Stimulated activated CD4-positive, alpha-beta T cell treated with anti-CD3 and anti-CD28 coated beads, Interleukin-2, amount 100 ng/mL, for 48 hours (primary cell): ENCODE measurements at regions not wholly inside any gene's neighbourhood (a gene's known extent, or its start where the extent isn't known, plus 50 kb on each side); places are given as distances from the start of the nearest gene placed in this dataset.
"Not testable (repeated sequence)": the region's sequence is repeated elsewhere in the genome, so short reads cannot be mapped to it uniquely, and the experiment has no call there.

Experiments used
- DNase-seq, 2 donors: peaks; one replicate each; pipeline ENCODE4 v3.0.0-alpha.2; 2020

GRCh38 chr2:8371653-8372052 lies 310.2 kb upstream of the ID2 start:
- no peak for DNase-seq

- DNase-seq, result no peak
These were observed 307.1 kb upstream of the ID2 start for GRCh38 chr2:8374782-8375181.

- DNase-seq, result no peak
These were observed 305.0 kb upstream of the ID2 start for GRCh38 chr2:8376603-8377410.

GRCh38 chr2:8378016-8378810 lies 303.6 kb upstream of the ID2 start:
- DNase-seq, result no peak

GRCh38 chr2:8379128-8379527 lies 302.7 kb upstream of the ID2 start:
- DNase-seq, result no peak

- DNase-seq, result no peak
These were observed 302.3 kb upstream of the ID2 start for GRCh38 chr2:8379549-8379948.

- no peak for DNase-seq
These were observed 301.8 kb upstream of the ID2 start for GRCh38 chr2:8380026-8380425.

- no peak for DNase-seq
These were observed 301.3 kb upstream of the ID2 start for GRCh38 chr2:8380566-8380965.

- DNase-seq, result no peak
These were observed 299.4 kb upstream of the ID2 start for GRCh38 chr2:8382485-8382884.

GRCh38 chr2:8386748-8387147 lies 295.1 kb upstream of the ID2 start:
- not testable (repeated sequence) for DNase-seq

- DNase-seq, result no peak
These were observed 293.1 kb upstream of the ID2 start for GRCh38 chr2:8388781-8389180.

- DNase-seq, result no peak
These were observed 292.3 kb upstream of the ID2 start for GRCh38 chr2:8389431-8390108.

GRCh38 chr2:8391126-8391525 lies 290.7 kb upstream of the ID2 start:
- DNase-seq, result no peak

- DNase-seq, result no peak
These were observed 290.3 kb upstream of the ID2 start for GRCh38 chr2:8391584-8391983.

- DNase-seq, result no peak
These were observed 289.6 kb upstream of the ID2 start for GRCh38 chr2:8392098-8392866.

GRCh38 chr2:8393506-8393905 lies 288.4 kb upstream of the ID2 start:
- DNase-seq, result no peak

- DNase-seq, result no peak
These were observed 287.7 kb upstream of the ID2 start for GRCh38 chr2:8394131-8394530.

GRCh38 chr2:8394569-8395359 lies 287.1 kb upstream of the ID2 start:
- no peak for DNase-seq

- DNase-seq, result no peak
These were observed 286.1 kb upstream of the ID2 start for GRCh38 chr2:8395718-8396117.

GRCh38 chr2:8398040-8398668 lies 283.7 kb upstream of the ID2 start:
- DNase-seq, result no peak

- no peak for DNase-seq
These were observed 282.1 kb upstream of the ID2 start for GRCh38 chr2:8399731-8400130.

- DNase-seq, result no peak
These were observed 281.7 kb upstream of the ID2 start for GRCh38 chr2:8400196-8400595.
